GM23248 (cell line): ENCODE measurements at regions not wholly inside any gene's neighbourhood (a gene's known extent, or its start where the extent isn't known, plus 50 kb on each side); places are given as distances from the start of the nearest gene placed in this dataset.

ENCODE experiments used
- DNase-seq: peaks from one replicate; pipeline ENCODE4 v3.0.0-alpha.2; 2015
- H2AFZ ChIP-seq: fragments of 200-600 bp; sonication (generic); 2 replicates; pipeline ENCODE4 v1.6.1; 2016; ENCODE audit warnings: antibody characterized with exemption
- H3F3A ChIP-seq: fragments of 200-600 bp; sonication (generic); 2 replicates; pipeline ENCODE4 v1.6.1; 2016; ENCODE audit warnings: mild to moderate bottlenecking, antibody characterized with exemption, mixed run types; ENCODE audit not compliant: insufficient read depth
- H3K27ac ChIP-seq: fragments of 200-600 bp; sonication (generic); 2 replicates; pipeline ENCODE4 v1.5.1; 2016; ENCODE audit warnings: mild to moderate bottlenecking
- H3K27me3 ChIP-seq: fragments of 200-600 bp; sonication (generic); replicated peaks from 2 replicates; pipeline ENCODE4 v1.6.1; 2016; ENCODE audit warnings: mild to moderate bottlenecking; ENCODE audit not compliant: insufficient read depth
- H3K36me3 ChIP-seq: fragments of 200-600 bp; sonication (generic); 2 replicates; pipeline ENCODE4 v1.6.1; 2016; ENCODE audit warnings: low read depth, mild to moderate bottlenecking
- H3K4me1 ChIP-seq: fragments of 200-600 bp; sonication (generic); 2 replicates; pipeline ENCODE4 v1.6.1; 2016; ENCODE audit warnings: mild to moderate bottlenecking; ENCODE audit not compliant: insufficient read depth
- H3K4me2 ChIP-seq: fragments of 200-600 bp; sonication (generic); one replicate; pipeline ENCODE4 v1.6.1; 2016; ENCODE audit warnings: mild to moderate bottlenecking; ENCODE audit not compliant: unreplicated experiment
- H3K4me3 ChIP-seq: fragments of 200-600 bp; sonication (generic); 2 replicates; pipeline ENCODE4 v1.5.1; 2016; ENCODE audit warnings: mild to moderate bottlenecking
- H3K79me2 ChIP-seq: fragments of 200-600 bp; sonication (generic); 2 replicates; pipeline ENCODE4 v1.6.1; 2016; ENCODE audit warnings: mild to moderate bottlenecking; ENCODE audit not compliant: insufficient read depth
- H3K9ac ChIP-seq: fragments of 200-600 bp; sonication (generic); 2 replicates; pipeline ENCODE4 v1.6.1; 2016; ENCODE audit warnings: mild to moderate bottlenecking
- H3K9me2 ChIP-seq: fragments of 200-600 bp; sonication (generic); 2 replicates; pipeline ENCODE4 v1.6.1; 2016; ENCODE audit warnings: mixed run types, mild to moderate bottlenecking, moderate library complexity; ENCODE audit not compliant: insufficient read depth
- H3K9me3 ChIP-seq: fragments of 200-600 bp; sonication (generic); one replicate; pipeline ENCODE4 v1.6.1; 2017; ENCODE audit warnings: low read depth
- H4K20me1 ChIP-seq: fragments of 200-600 bp; sonication (generic); 2 replicates; pipeline ENCODE4 v1.6.0; 2016; ENCODE audit not compliant: insufficient read depth
- EZH2 ChIP-seq: fragments of 200-600 bp; sonication (generic); IDR thresholded peaks from 2 replicates; pipeline ENCODE4 v1.6.1; 2018; ENCODE audit warnings: antibody characterized with exemption, mild to moderate bottlenecking; ENCODE audit not compliant: insufficient read depth, poor library complexity, severe bottlenecking
- EZH2phosphoT487 ChIP-seq: fragments of 200-600 bp; sonication (generic); IDR thresholded peaks from 2 replicates; pipeline ENCODE4 v1.6.1; 2018; ENCODE audit warnings: antibody characterized with exemption, moderate library complexity, mild to moderate bottlenecking, low read depth; ENCODE audit not compliant: insufficient read depth
- WGBS, 2 experiments: methylation state at CpG; one replicate each; pipeline ENCODE4 v1.1.6; 2015 to 2017; ENCODE audit warnings: low lambda C conversion rate in 2 of 2, low coverage in 1 of 2; ENCODE audit errors: missing lambda C conversion rate in 2 of 2; 5-methylcytosine and 5-hydroxymethylcytosine counted together
- in situ Hi-C: fragments of 300-500 bp; cut with MboI; formaldehyde crosslinking; loops from 2 replicates; pipeline ENCODE4 v1.15.0; 2020

GRCh38 chr11:122363296-122363695, 247.3 kb upstream of the BLID start:
- TF ChIP-seq EZH2: no peak
- TF ChIP-seq EZH2phosphoT487: no peak
- Histone ChIP-seq H3K4me3 (no peak overlapping the region), H3K4me1 (peaks cover 26% of the 10 kb centered on the region), H3K9ac (no peak overlapping the region), H4K20me1 (no peaks in the 10 kb centered on the region), H3F3A (peaks cover 19% of the 10 kb centered on the region; the same call in 1 of the 2 replicates), H3K9me2 (no peaks in the 10 kb centered on the region), H3K79me2 (peaks cover 72% of the 10 kb centered on the region), H3K36me3 (peaks cover 3% of the 10 kb centered on the region; the same call in 1 of the 2 replicates), H3K27me3 (no peaks in the 10 kb centered on the region), H3K27ac (no peak overlapping the region), H2AFZ (no peak overlapping the region), H3K4me2 (no peak overlapping the region), H3K9me3 (no peaks in the 10 kb centered on the region)
- in situ Hi-C loops: no loop called here
- DNase-seq: peak; percentile 66
- 33 to 38% methylated on average over 5 of the region's 5 CpGs for WGBS, 2 experiments

GRCh38 chr11:122362381-122362780, 246.4 kb upstream of the BLID start:
- in situ Hi-C loops: no loop called here
- no peaks in the 10 kb centered on the region for H3K9me2 ChIP-seq
- 69 to 79% methylated on average over 2 of the region's 2 CpGs for WGBS, 2 experiments
- H2AFZ ChIP-seq: no peak overlapping the region
- H3F3A ChIP-seq: peaks cover 17% of the 10 kb centered on the region; the same call in 1 of the 2 replicates
- peaks cover 3% of the 10 kb centered on the region; the same call in 1 of the 2 replicates for H3K36me3 ChIP-seq
- peaks cover 19% of the 10 kb centered on the region for H3K4me1 ChIP-seq
- peak; percentile 18 for DNase-seq
- H4K20me1 ChIP-seq: no peaks in the 10 kb centered on the region
- H3K4me3 ChIP-seq: no peak overlapping the region
- TF ChIP-seq EZH2 (no peak), EZH2phosphoT487 (no peak)
- H3K27me3 ChIP-seq: no peaks in the 10 kb centered on the region
- H3K9me3 ChIP-seq: no peaks in the 10 kb centered on the region
- H3K79me2 ChIP-seq: peaks cover 72% of the 10 kb centered on the region
- H3K27ac ChIP-seq: no peak overlapping the region
- no peak overlapping the region for H3K4me2 ChIP-seq
- H3K9ac ChIP-seq: no peak overlapping the region

GRCh38 chr11:122360875-122361274, 244.9 kb upstream of the BLID start:
- 98 to 99% methylated on average over 4 of the region's 4 CpGs for WGBS, 2 experiments
- no peaks in the 10 kb centered on the region for H4K20me1 ChIP-seq
- no peak for DNase-seq
- no peak overlapping the region for H3K9ac ChIP-seq
- no peak overlapping the region for H2AFZ ChIP-seq
- H3K27ac ChIP-seq: no peak overlapping the region
- peaks cover 63% of the 10 kb centered on the region for H3K79me2 ChIP-seq
- H3K4me1 ChIP-seq: peaks cover 16% of the 10 kb centered on the region
- peaks cover 12% of the 10 kb centered on the region; the same call in 1 of the 2 replicates for H3F3A ChIP-seq
- in situ Hi-C loops: no loop called here
- H3K4me3 ChIP-seq: no peak overlapping the region
- no peaks in the 10 kb centered on the region for H3K27me3 ChIP-seq
- peaks cover 3% of the 10 kb centered on the region; the same call in 1 of the 2 replicates for H3K36me3 ChIP-seq
- no peak overlapping the region for H3K4me2 ChIP-seq
- no peak for TF ChIP-seq EZH2
- TF ChIP-seq EZH2phosphoT487: no peak
- H3K9me3 ChIP-seq: no peaks in the 10 kb centered on the region
- no peaks in the 10 kb centered on the region for H3K9me2 ChIP-seq

GRCh38 chr11:122359081-122359571, 243.1 kb upstream of the BLID start:
- H3K36me3 ChIP-seq: peaks cover 3% of the 10 kb centered on the region; the same call in 1 of the 2 replicates
- no peaks in the 10 kb centered on the region for H3K27me3 ChIP-seq
- H3K79me2 ChIP-seq: peaks cover 45% of the 10 kb centered on the region
- in situ Hi-C loops: no loop called here
- H3K9me2 ChIP-seq: no peaks in the 10 kb centered on the region
- no peak overlapping the region for H3K4me2 ChIP-seq
- TF ChIP-seq EZH2 (no peak), EZH2phosphoT487 (no peak)
- WGBS, 2 experiments: 60 to 81% methylated on average over 7 to 11 of the region's 11 CpGs
- no peak overlapping the region for H2AFZ ChIP-seq
- DNase-seq: no peak
- no peak overlapping the region for H3K9ac ChIP-seq
- H3K4me1 ChIP-seq: 0 out of 2 replicates have a peak, but pooled peaks cover 3% of the 10 kb centered on the region
- H4K20me1 ChIP-seq: no peaks in the 10 kb centered on the region
- no peak overlapping the region for H3K27ac ChIP-seq
- peaks cover 6% of the 10 kb centered on the region; the same call in 1 of the 2 replicates for H3F3A ChIP-seq
- H3K9me3 ChIP-seq: no peaks in the 10 kb centered on the region
- H3K4me3 ChIP-seq: no peak overlapping the region
